Activated gamma-delta T cell (primary cell): ENCODE measurements at regions not wholly inside any gene's neighbourhood (a gene's known extent, or its start where the extent isn't known, plus 50 kb on each side); places are given as distances from the start of the nearest gene placed in this dataset.

Source experiments
- DNase-seq: peaks from one replicate; lab custom pipeline; 2025; lab: John Stamatoyannopoulos, UW

GRCh38 chr4:157882901-157883300 is 289.9 kb downstream of the GASK1B start:
- no peak for DNase-seq

GRCh38 chr4:157880761-157881160 is 292.1 kb downstream of the GASK1B start:
- DNase-seq: no peak

GRCh38 chr4:157854819-157855218 is 318.0 kb downstream of the GASK1B start:
- no peak for DNase-seq

GRCh38 chr4:157840648-157841047 is 332.2 kb downstream of the GASK1B start:
- DNase-seq: no peak

- no peak for DNase-seq
Measured at GRCh38 chr4:157840034-157840433, 332.8 kb downstream of the GASK1B start.

GRCh38 chr4:157838366-157838765 is 334.5 kb downstream of the GASK1B start:
- no peak for DNase-seq

- no peak for DNase-seq
Measured at GRCh38 chr4:157837071-157837703, 335.6 kb downstream of the GASK1B start.

GRCh38 chr4:157832596-157832995 is 340.2 kb downstream of the GASK1B start:
- no peak for DNase-seq

GRCh38 chr4:157824021-157824420 is 348.8 kb downstream of the GASK1B start:
- DNase-seq: no peak

- peak; percentile 12 for DNase-seq
Measured at GRCh38 chr4:157821814-157822213, 351.0 kb downstream of the GASK1B start.

GRCh38 chr4:157819693-157820464 is 352.9 kb downstream of the GASK1B start:
- DNase-seq: peak; percentile 1

GRCh38 chr4:157818946-157819692 is 353.7 kb downstream of the GASK1B start:
- no peak for DNase-seq

- no peak for DNase-seq
Measured at GRCh38 chr4:157810137-157810774, 362.6 kb downstream of the GASK1B start.

- no peak for DNase-seq
Measured at GRCh38 chr4:157808796-157809383, 363.9 kb downstream of the GASK1B start.

- no peak for DNase-seq
Measured at GRCh38 chr4:157806184-157806583, 366.6 kb downstream of the GASK1B start.

- no peak for DNase-seq
Measured at GRCh38 chr4:157804986-157805385, 367.8 kb downstream of the GASK1B start.

- DNase-seq: no peak
Measured at GRCh38 chr4:157803845-157804521, 368.8 kb downstream of the GASK1B start.

GRCh38 chr4:157803421-157803820 is 369.4 kb downstream of the GASK1B start:
- DNase-seq: no peak

GRCh38 chr4:157795495-157795894 is 377.3 kb downstream of the GASK1B start:
- DNase-seq: no peak

- DNase-seq: no peak
Measured at GRCh38 chr4:157792716-157793115, 380.1 kb downstream of the GASK1B start.

GRCh38 chr4:157791236-157791635 is 381.6 kb downstream of the GASK1B start:
- no peak for DNase-seq
